Activated naive CD4-positive, alpha-beta T cell treated with anti-CD3 and anti-CD28 coated beads, Interleukin-2, amount 50 U/mL, for 24 hours (primary cell): ENCODE measurements at regions not wholly inside any gene's neighbourhood (a gene's known extent, or its start where the extent isn't known, plus 50 kb on each side); places are given as distances from the start of the nearest gene placed in this dataset.
A peak's percentile ranks its signal among the peaks of the same experiment; 100 is the strongest.

Experiments used
- H3K27ac Mint-ChIP-seq: one replicate; pipeline ENCODE4 v1.8.0; 2021; ENCODE audit warnings: mild to moderate bottlenecking, mixed read lengths
- H3K27me3 Mint-ChIP-seq: one replicate; pipeline ENCODE4 v1.8.0; 2021; ENCODE audit warnings: mixed read lengths
- H3K36me3 Mint-ChIP-seq: one replicate; pipeline ENCODE4 v1.8.0; 2021; ENCODE audit warnings: mixed read lengths
- H3K4me1 Mint-ChIP-seq: one replicate; pipeline ENCODE4 v1.8.0; 2021; ENCODE audit warnings: mixed read lengths
- H3K4me3 Mint-ChIP-seq: one replicate; pipeline ENCODE4 v1.8.0; 2021; ENCODE audit warnings: mild to moderate bottlenecking, mixed read lengths
- H3K9me3 Mint-ChIP-seq: one replicate; pipeline ENCODE4 v1.8.0; 2021; ENCODE audit warnings: mixed read lengths

GRCh38 chr9:110133608-110134210 lies 74.2 kb downstream of the C9orf152 start:
- no peak overlapping the region for H3K4me3 Mint-ChIP-seq
- no peaks in the 10 kb centered on the region for H3K9me3 Mint-ChIP-seq
- peaks cover 1% of the 10 kb centered on the region for H3K36me3 Mint-ChIP-seq
- H3K27me3 Mint-ChIP-seq: no peaks in the 10 kb centered on the region
- no peak overlapping the region for H3K27ac Mint-ChIP-seq
- H3K4me1 Mint-ChIP-seq: no peaks in the 10 kb centered on the region

DNA sequence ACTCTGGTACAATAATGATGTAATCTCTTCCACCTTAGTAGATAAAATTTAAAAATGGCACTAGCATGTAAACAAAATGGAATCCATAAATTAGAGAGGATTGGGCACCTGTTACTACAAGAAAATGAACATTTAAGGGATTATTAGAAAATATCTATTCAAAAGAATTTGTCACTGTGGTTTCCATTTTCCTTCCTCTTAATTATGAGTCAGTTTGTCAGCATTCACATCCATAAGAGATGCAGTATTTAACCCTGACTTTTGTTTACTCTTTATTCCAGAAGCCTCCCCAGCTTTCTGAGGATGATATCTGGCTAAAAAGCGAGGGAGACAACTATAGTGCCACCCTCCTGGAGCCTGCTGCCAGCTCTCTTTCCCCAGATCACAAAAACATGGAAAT lies 72.1 kb downstream of the C9orf152 start:
- Mint-ChIP-seq H3K4me3 (no peak overlapping the region), H3K27me3 (no peaks in the 10 kb centered on the region), H3K9me3 (no peaks in the 10 kb centered on the region), H3K27ac (no peak overlapping the region), H3K4me1 (no peaks in the 10 kb centered on the region), H3K36me3 (peaks cover 1% of the 10 kb centered on the region)

DNA sequence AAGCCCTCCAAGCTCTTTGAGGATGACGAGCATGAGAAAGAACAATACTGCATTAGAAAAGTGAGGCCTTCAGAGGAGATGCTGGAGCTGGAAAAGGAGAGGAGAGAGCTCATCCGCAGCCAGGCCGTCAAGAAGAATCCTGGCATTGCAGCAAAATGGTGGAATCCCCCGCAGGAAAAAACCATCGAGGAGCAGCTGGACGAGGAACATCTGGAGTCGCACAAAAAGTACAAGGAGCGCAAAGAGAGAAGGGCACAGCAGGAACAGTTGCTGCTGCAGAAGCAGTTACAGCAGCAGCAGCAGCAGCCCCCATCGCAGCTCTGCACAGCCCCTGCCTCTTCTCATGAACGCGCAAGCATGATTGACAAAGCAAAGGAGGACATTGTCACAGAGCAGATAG lies 71.2 kb downstream of the C9orf152 start:
- H3K9me3 Mint-ChIP-seq: no peaks in the 10 kb centered on the region
- no peak overlapping the region for H3K27ac Mint-ChIP-seq
- H3K27me3 Mint-ChIP-seq: no peaks in the 10 kb centered on the region
- peaks cover 3% of the 10 kb centered on the region for H3K36me3 Mint-ChIP-seq
- H3K4me1 Mint-ChIP-seq: no peaks in the 10 kb centered on the region
- no peak overlapping the region for H3K4me3 Mint-ChIP-seq

DNA sequence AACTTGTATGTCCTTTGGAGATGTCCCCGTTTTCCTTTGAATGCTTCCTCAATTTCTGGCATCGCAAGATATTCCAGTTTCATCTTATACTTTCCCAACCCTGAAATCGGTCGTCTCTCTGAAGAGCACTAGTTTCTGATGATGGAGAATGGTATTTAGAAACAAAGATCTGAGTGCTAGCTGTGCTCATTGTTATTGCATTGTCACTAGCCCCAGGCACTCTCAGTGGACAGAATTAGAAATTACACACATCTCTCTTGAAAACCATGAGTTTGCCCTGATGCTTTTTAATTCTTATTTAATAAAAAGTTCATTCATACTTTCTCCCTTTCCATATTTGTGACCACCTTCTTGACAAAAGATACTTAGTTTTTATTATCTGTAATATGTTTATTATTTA lies 67.7 kb downstream of the C9orf152 start:
- H3K4me1 Mint-ChIP-seq: peaks cover 26% of the 10 kb centered on the region
- no peak overlapping the region for H3K4me3 Mint-ChIP-seq
- no peak overlapping the region for H3K27ac Mint-ChIP-seq
- peaks cover 3% of the 10 kb centered on the region for H3K36me3 Mint-ChIP-seq
- no peaks in the 10 kb centered on the region for H3K27me3 Mint-ChIP-seq
- peaks cover 7% of the 10 kb centered on the region for H3K9me3 Mint-ChIP-seq

DNA sequence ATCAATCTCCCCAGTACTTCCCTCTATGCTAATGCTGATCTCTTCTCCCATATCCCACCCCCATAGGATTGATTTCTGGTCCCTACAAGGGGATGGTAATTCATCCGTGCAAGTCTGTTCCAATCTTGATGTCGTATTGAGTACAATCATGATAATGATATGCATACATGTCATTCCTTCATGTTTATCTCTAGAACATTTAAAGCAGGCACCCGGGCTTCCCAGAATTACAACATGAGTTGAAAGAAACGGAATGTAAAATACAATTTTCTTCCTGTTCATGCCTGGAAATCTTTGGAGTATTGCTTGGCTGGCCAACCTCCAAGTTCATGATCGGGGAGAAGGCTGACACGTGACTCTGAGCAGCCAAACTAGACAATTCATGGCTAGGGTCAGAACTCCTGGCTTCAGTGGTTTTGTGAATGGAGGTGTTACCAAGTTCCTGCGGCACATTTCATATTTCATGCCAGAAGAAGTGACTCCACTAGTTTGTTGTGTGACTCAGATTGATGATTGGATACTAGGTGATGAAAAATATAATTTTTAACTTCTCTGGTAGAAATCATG lies 66.6 kb downstream of the C9orf152 start:
- Mint-ChIP-seq H3K4me1 (peaks cover 26% of the 10 kb centered on the region), H3K27ac (no peak overlapping the region), H3K4me3 (no peak overlapping the region), H3K27me3 (no peaks in the 10 kb centered on the region), H3K9me3 (peaks cover 7% of the 10 kb centered on the region), H3K36me3 (peaks cover 3% of the 10 kb centered on the region)

- Mint-ChIP-seq H3K36me3 (peaks cover 3% of the 10 kb centered on the region), H3K27me3 (no peaks in the 10 kb centered on the region), H3K27ac (peak overlapping the region; percentile 67), H3K4me1 (peaks cover 29% of the 10 kb centered on the region), H3K9me3 (peaks cover 7% of the 10 kb centered on the region), H3K4me3 (no peak overlapping the region)
Observed at GRCh38 chr9:110142253-110142652, 65.7 kb downstream of the C9orf152 start.

DNA sequence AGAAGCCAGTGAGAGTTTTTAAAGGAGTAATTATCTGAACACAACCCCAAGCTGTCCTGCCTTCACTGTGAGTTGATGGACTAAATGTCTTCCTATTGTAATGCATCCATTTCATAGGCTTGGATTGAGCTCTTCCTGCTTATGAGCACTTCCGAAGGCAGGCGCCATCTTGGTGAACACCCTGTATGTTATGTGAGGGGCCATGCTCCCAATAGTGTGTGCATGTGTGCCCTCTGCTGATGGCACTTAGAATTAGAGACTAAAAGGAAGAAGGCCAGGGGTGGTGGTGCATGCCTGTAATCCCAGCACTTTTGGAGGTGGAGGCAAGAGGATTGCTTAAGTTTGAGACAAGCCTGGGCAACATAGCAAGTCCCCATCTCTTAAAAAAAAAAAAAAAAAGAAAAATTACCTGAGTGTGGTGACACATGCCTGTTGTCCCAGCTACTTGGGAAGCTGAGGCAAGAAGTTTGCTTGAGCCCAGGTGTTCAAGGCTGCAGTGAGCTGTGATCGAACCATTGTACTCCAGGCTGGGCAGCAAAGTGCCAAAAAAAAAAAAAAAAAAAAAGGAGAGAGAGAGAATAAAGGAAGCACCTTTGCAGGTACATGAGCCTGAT lies 65.0 kb downstream of the C9orf152 start:
- Mint-ChIP-seq H3K4me3 (peak overlapping the region; percentile 38), H3K4me1 (peaks cover 35% of the 10 kb centered on the region)

GRCh38 chr9:110143485-110143884 lies 64.5 kb downstream of the C9orf152 start:
- Mint-ChIP-seq H3K27ac (peak overlapping the region; percentile 82), H3K36me3 (peaks cover 3% of the 10 kb centered on the region), H3K4me3 (no peak overlapping the region), H3K9me3 (peaks cover 7% of the 10 kb centered on the region), H3K27me3 (no peaks in the 10 kb centered on the region), H3K4me1 (peaks cover 40% of the 10 kb centered on the region)

More for the DNA sequence above, 65.0 kb downstream of the C9orf152 start:
- no peaks in the 10 kb centered on the region for H3K27me3 Mint-ChIP-seq
- peaks cover 7% of the 10 kb centered on the region for H3K9me3 Mint-ChIP-seq
- H3K36me3 Mint-ChIP-seq: peaks cover 3% of the 10 kb centered on the region
- H3K27ac Mint-ChIP-seq: peak overlapping the region; percentile 91

- H3K4me1 Mint-ChIP-seq: peaks cover 46% of the 10 kb centered on the region
- H3K27me3 Mint-ChIP-seq: no peaks in the 10 kb centered on the region
- H3K27ac Mint-ChIP-seq: peak overlapping the region; percentile 82
- peaks cover 3% of the 10 kb centered on the region for H3K36me3 Mint-ChIP-seq
- no peak overlapping the region for H3K4me3 Mint-ChIP-seq
- peaks cover 7% of the 10 kb centered on the region for H3K9me3 Mint-ChIP-seq
Observed at GRCh38 chr9:110143950-110144545, 63.9 kb downstream of the C9orf152 start.

- Mint-ChIP-seq H3K4me1 (peaks cover 69% of the 10 kb centered on the region), H3K27me3 (no peaks in the 10 kb centered on the region), H3K36me3 (peaks cover 2% of the 10 kb centered on the region), H3K9me3 (peaks cover 7% of the 10 kb centered on the region), H3K4me3 (no peak overlapping the region), H3K27ac (no peak overlapping the region)
Observed at GRCh38 chr9:110146373-110146772, 61.6 kb downstream of the C9orf152 start.

DNA sequence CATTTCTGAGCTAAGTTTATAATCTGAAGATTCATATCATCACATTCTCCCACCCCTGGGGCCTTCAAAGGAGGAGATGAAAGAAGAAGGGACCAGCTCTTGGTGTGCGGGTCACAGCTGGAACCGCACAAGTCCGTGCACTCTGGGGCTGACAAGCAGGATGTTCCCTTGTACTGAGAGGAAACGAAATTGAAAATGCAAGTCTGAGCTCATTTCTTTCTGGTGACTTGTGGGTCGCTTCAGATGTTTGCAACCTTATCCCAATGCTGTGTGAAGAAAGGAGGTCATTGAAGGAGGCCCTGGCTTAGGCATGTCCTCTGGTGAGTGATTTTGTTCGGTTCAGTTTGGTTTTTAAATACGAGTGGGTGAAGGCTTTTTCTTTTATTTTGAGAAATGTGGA lies 59.6 kb downstream of the C9orf152 start:
- no peaks in the 10 kb centered on the region for H3K27me3 Mint-ChIP-seq
- H3K27ac Mint-ChIP-seq: peak overlapping the region; percentile 94
- no peaks in the 10 kb centered on the region for H3K9me3 Mint-ChIP-seq
- peaks cover 65% of the 10 kb centered on the region for H3K4me1 Mint-ChIP-seq
- H3K36me3 Mint-ChIP-seq: peaks cover 2% of the 10 kb centered on the region
- H3K4me3 Mint-ChIP-seq: peak overlapping the region; percentile 78

- H3K27ac Mint-ChIP-seq: peak overlapping the region; percentile 94
- H3K9me3 Mint-ChIP-seq: no peaks in the 10 kb centered on the region
- H3K4me3 Mint-ChIP-seq: peak overlapping the region; percentile 78
- H3K27me3 Mint-ChIP-seq: no peaks in the 10 kb centered on the region
- H3K36me3 Mint-ChIP-seq: peaks cover 2% of the 10 kb centered on the region
- peaks cover 59% of the 10 kb centered on the region for H3K4me1 Mint-ChIP-seq
Observed at GRCh38 chr9:110148891-110149290, 59.1 kb downstream of the C9orf152 start.
